HG03196 (cell line): ENCODE measurements at regions not wholly inside any gene's neighbourhood (a gene's known extent, or its start where the extent isn't known, plus 50 kb on each side); places are given as distances from the start of the nearest gene placed in this dataset.

Source experiments
- ATAC-seq: cut with Tn5 transposase; IDR thresholded peaks from one replicate; pipeline ENCODE4 v1.9.1; 2021; ENCODE audit not compliant: unreplicated experiment

DNA sequence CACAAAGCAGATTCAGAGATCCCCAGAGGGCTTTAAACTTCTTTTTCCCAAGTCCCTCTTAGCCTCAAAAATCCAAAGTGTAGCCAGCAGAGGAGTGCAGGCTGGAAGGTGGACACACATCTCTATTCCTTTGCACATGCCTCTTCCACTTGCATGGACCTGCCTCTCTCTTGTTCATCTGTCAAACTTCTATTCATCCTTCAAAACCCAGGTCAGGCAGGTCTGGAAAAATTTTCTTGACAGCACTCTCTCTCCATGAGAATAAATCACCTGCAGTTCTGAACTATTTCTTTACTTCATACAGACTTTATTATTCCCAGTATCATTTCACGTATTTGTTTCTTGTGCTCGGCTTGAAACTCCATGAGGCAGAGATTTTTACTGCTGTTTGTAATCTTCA is 127.5 kb downstream of the SS18 start:
- no peak for ATAC-seq

- ATAC-seq: no peak
Measured at GRCh38 chr18:25962176-25962575, 128.2 kb downstream of the SS18 start.

- ATAC-seq: no peak
Measured at GRCh38 chr18:25957017-25957416, 133.4 kb downstream of the SS18 start.

DNA sequence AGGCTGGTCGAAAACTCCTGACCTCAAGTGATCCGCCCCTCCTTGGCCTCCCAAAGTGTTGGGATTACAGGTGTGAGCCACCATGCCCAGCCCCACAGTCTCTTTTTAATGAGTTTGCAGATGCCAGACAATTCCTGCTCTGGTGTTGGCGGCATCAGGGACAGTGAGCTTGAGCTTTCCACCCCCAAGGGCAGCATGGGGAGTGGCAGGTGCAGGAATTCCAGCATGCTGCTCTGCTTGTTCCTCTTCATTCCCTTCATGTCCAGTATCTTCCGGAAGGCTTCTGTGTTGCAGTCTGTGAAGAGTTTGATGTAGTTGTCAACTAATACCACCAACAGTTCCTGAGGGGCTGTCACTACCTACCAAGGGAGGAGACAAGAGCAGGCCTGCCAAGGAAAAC is 137.3 kb downstream of the SS18 start:
- ATAC-seq: no peak

DNA sequence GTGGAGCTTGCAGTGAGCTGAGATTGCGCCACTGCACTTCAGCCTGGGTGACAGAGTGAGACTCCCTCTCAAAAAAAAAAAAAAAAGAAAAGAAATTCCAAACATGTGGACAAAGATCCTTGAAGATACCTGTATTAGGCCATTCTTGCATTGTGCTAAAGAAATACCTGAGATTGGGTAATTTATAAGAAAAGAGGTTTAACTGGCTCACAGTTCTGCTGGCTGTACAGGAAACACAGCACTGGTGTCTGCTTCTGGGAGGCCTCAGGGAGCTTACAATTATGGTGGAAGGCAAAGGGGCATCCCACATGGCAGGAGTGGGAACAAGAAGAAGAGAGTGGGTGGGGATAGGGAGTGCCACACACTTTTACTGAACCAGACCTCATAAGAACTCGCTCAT is 140.1 kb downstream of the SS18 start:
- no peak for ATAC-seq

GRCh38 chr18:25946540-25946939 is 143.9 kb downstream of the SS18 start:
- ATAC-seq: no peak

- no peak for ATAC-seq
Measured at GRCh38 chr18:25935356-25935755, 155.1 kb downstream of the SS18 start.

- no peak for ATAC-seq
Measured at GRCh38 chr18:25931126-25931525, 159.3 kb downstream of the SS18 start.

DNA sequence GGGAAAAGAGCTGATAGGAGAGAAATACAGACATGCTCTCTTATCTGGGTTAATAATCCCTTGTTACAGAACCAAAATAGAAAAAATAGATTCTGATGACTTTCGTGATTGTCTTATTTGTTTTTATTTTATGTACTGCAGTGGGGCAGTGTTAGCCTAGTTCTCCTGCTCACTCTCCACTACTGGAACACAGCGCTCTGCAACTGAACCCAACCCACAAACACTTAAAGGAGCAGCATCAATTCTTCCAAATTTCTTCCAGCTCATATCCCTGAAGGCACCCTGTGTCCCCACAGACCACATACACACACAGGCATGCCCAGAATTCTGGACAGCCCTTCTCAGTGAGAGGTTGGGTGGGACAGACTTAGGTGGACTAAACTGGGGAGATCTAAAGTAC is 160.6 kb downstream of the SS18 start:
- ATAC-seq: no peak

DNA sequence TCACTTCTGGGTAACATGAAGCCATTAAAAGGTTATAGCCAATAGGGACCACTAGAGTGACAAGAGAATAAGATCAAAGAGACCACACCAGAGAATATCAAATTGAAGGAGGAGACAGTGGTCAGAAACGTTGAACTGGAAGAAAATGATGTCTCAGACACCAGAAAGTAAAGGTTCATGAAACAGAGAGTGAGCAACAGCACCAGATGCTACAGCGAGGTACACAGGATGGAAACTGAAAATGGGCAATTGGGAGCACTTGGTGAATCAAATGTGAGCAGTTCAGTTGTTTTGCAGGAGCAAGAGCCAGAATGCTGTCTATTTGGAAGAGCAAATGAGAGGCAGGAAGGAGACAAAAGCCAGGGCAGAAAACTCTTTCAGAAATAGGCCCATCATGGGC is 162.6 kb downstream of the SS18 start:
- ATAC-seq: no peak

GRCh38 chr18:25923193-25923592 is 167.2 kb downstream of the SS18 start:
- ATAC-seq: no peak

GRCh38 chr18:25921677-25922421 is 168.6 kb downstream of the SS18 start:
- ATAC-seq: no peak

- ATAC-seq: no peak
Measured at GRCh38 chr18:25915907-25916306, 174.5 kb downstream of the SS18 start.

GRCh38 chr18:25898965-25899364 is 191.4 kb downstream of the SS18 start:
- ATAC-seq: no peak

GRCh38 chr18:25896956-25897355 is 193.5 kb downstream of the SS18 start:
- ATAC-seq: no peak

GRCh38 chr18:25896178-25896780 is 194.1 kb downstream of the SS18 start:
- ATAC-seq: peak; percentile 86

GRCh38 chr18:25895518-25895917 is 194.9 kb downstream of the SS18 start:
- no peak for ATAC-seq

- no peak for ATAC-seq
Measured at GRCh38 chr18:25886283-25886682, 204.1 kb downstream of the SS18 start.

DNA sequence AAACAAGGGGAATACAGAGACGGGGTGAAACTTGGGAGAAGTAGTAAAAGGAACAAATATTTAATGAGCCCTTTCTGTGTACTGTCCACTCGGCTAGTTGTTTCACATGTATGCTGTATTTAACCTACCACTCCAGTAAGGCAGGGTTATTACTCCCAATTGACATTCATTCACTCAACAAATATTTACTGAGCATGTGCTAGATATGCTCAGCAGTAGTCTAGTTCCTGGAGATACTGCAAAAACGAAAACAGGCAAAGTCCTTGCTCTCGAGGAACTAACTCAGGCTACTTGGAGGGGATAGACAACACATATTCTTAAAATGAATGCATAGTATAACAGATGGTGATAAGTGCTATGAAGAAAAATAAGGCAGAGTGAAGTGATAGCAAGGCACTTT is 207.3 kb downstream of the SS18 start:
- no peak for ATAC-seq

DNA sequence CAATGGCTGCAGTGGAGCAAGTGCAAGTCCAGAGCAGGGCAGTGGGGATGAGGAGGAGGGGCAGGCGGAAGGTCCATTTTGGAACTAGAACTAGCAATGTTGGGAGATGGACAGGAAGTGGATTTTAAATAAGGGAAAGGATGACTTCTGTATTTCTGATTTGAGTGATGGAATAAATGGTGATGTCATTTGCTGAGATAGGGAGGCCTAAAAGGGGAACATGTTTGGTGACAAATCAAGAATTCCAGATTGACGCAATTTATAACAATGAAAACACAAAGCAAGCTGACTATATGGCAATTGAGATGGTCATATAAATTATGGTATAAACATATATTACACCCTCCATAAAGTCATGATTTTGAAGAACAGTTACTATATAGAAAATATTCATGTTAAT is 209.3 kb downstream of the SS18 start:
- no peak for ATAC-seq

- ATAC-seq: no peak
Measured at GRCh38 chr18:25880441-25880840, 210.0 kb downstream of the SS18 start.

GRCh38 chr18:25876330-25876948 is 214.0 kb downstream of the SS18 start:
- ATAC-seq: no peak
